ENCODE measurements at regions not wholly inside any gene's neighbourhood (a gene's known extent, or its start where the extent isn't known, plus 50 kb on each side); places are given as distances from the start of the nearest gene placed in this dataset.

DNA sequence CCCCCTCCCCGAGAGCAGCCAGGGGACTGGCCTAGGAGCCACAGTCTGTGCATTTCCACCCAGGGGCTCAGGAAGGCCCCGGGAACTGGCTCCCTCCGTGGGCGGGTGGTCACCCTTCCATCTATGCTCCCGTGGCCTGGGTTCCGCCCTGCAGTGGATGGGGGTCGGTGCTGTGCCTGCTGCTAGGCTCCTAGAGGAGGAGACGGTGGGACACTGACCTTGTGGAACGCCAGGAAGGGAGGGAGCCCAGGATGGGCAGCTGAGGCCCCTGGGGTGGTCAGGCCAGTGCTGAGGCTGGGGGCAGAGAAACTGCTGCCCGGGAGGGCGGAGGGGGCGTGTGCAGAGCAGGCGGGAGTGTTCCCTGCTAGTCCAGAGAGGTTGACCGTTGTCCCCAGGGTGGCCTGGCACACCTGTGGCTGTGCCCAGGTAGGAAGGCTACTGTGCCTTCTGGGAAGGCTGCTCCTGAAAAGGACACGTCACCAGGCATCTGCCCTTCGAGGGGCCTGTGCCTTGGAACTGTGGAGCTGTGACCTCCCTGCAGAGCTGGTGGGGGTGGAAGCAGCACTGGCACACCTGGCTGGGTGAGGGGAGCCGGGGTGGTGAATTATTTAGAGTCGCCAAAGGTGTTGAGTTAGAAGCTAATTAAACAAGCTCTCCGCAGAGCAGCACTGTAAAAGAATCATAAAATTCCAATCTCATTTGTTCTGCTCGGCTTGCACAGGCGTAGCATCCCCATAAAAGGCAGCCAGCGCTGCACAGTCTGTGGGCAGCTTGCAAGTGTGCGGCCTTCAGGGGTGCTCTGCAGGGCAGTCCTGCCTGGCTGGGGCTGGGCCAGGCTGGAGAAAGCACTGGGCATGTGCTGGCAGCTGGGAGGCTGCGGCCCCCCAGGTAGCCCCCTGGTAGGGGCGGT lies 145.1 kb downstream of the KIF26A start:
- no peak for TF ChIP-seq POLR2A (IDR thresholded peaks at IDR 0.05; ENCODE audit: low read depth, low read length)
- TF ChIP-seq TAF1 (IDR thresholded peaks at IDR 0.05; ENCODE audit: borderline replicate concordance, low read depth, low read length), result no peak
- TF ChIP-seq POLR2AphosphoS5 (IDR thresholded peaks at IDR 0.05; ENCODE audit: low read depth, low read length), result no peak

Data from GM12892 (cell line).